ENCODE measurements at regions not wholly inside any gene's neighbourhood (a gene's known extent, or its start where the extent isn't known, plus 50 kb on each side); places are given as distances from the start of the nearest gene placed in this dataset.

- no CpG with 5 or more reads among the region's 3 CpGs for WGBS, 2 experiments (ENCODE audit: extremely low coverage in 2 of 2, insufficient read length in 1 of 2)
- in situ Hi-C loops (cut with MboI; ENCODE audit: low sequenced_read_pairs), result no loop called here
- POLR2A ChIA-PET (ENCODE audit: unreplicated experiment), result no interaction called here
- Histone ChIP-seq H3K36me3 (ENCODE audit: control insufficient read depth, insufficient read depth, low read length) (no peaks in the 10 kb centered on the region), H3K27me3 (ENCODE audit: control insufficient read depth, insufficient read depth, low read length) (no peaks in the 10 kb centered on the region; the same call in none of the 2 replicates), H3K9ac (ENCODE audit: low read depth, low read length) (no peak overlapping the region), H3K27ac (ENCODE audit: insufficient read depth, low read length) (no peak overlapping the region), H3K79me1 (ENCODE audit: low read depth in 1 of 2, low read length in 2 of 2) (no peaks in the 10 kb centered on the region), H2BK15ac (ENCODE audit: low read depth, low read length) (no peak overlapping the region), H3K4me2 (ENCODE audit: low read depth, low read length) (no peak overlapping the region), H2AFZ (replicated peaks; ENCODE audit: low read length, poor library complexity) (no peak overlapping the region), H2BK5ac (ENCODE audit: low read depth, low read length, poor library complexity, severe bottlenecking) (no peak overlapping the region), H3K9me3 (ENCODE audit: control insufficient read depth, insufficient read depth, low read length) (peaks cover 3% of the 10 kb centered on the region), H3K18ac (ENCODE audit: low read depth, low read length) (no peak overlapping the region), H4K20me1 (ENCODE audit: insufficient read depth, low read length) (no peaks in the 10 kb centered on the region), H3K14ac (replicated peaks; ENCODE audit: low read depth, low read length) (no peak overlapping the region), H3K56ac (ENCODE audit: extremely low read depth, insufficient read depth, low read length) (no peak overlapping the region), H2BK120ac (ENCODE audit: low read depth, low read length) (no peak overlapping the region), H3K23ac (ENCODE audit: low read depth, low read length) (no peak overlapping the region), H3K4me3 (ENCODE audit: insufficient read depth, low read depth, low read length) (no peak overlapping the region), H3K9me1 (ENCODE audit: insufficient read depth, low read length) (no peaks in the 10 kb centered on the region), H2AK9ac (replicated peaks; ENCODE audit: low read depth, low read length, poor library complexity) (no peak overlapping the region), H4K91ac (ENCODE audit: insufficient read depth, low read depth, low read length) (no peak overlapping the region), H2BK20ac (ENCODE audit: low read depth, low read length) (no peak overlapping the region), H4K5ac (ENCODE audit: low read depth, low read length) (no peak overlapping the region), H2AK5ac (ENCODE audit: low read depth, low read length) (no peak overlapping the region), H4K8ac (ENCODE audit: low read depth in 2 of 2, low read length in 2 of 2) (no peak overlapping the region), H3K4me1 (ENCODE audit: control insufficient read depth, insufficient read depth, low read length) (no peaks in the 10 kb centered on the region), H3K4ac (ENCODE audit: low read depth, low read length) (no peak overlapping the region)
- CTCF ChIA-PET, result interaction anchor here (1.2 kb wide), 1 partner anchor 12 kb away, joined by 3 read pairs; no protein-coding TSS in a partner anchor
- BruUV-seq (replicated peaks), result no TSS peak
- no peak for TF ChIP-seq SMC3 (IDR thresholded peaks at IDR 0.05; ENCODE audit: low read depth, low read length)
- TF ChIP-seq RFX5 (IDR thresholded peaks at IDR 0.05; ENCODE audit: low read depth, low read length), result no peak
- no peak for TF ChIP-seq USF2 (IDR thresholded peaks at IDR 0.05; ENCODE audit: low read depth, low read length)
- TF ChIP-seq RAD21 (IDR thresholded peaks at IDR 0.05; ENCODE audit: low read length), result no peak
- no peak for TF ChIP-seq NFE2L2 (IDR thresholded peaks at IDR 0.05; ENCODE audit: low read depth, low read length)
- no peak for TF ChIP-seq BHLHE40 (IDR thresholded peaks at IDR 0.05; ENCODE audit: low read depth, low read length)
- no peak for TF ChIP-seq MAZ (IDR thresholded peaks at IDR 0.05; ENCODE audit: borderline replicate concordance, low read depth, low read length)
- no peak for TF ChIP-seq CHD1 (IDR thresholded peaks at IDR 0.05; ENCODE audit: low read depth, low read length)
- TF ChIP-seq MAFK (IDR thresholded peaks at IDR 0.05; ENCODE audit: low read depth, low read length), result no peak
- TF ChIP-seq MXI1 (IDR thresholded peaks at IDR 0.05; ENCODE audit: borderline replicate concordance, low read depth, low read length), result no peak
- no peak for TF ChIP-seq CTCF (conservative IDR thresholded peaks at IDR 0.05; ENCODE audit: low read depth, low read length)
- no peak for TF ChIP-seq CEBPB (IDR thresholded peaks at IDR 0.05; ENCODE audit: low read depth, low read length)
- TF ChIP-seq POLR2A (IDR thresholded peaks at IDR 0.05; ENCODE audit: low read depth, low read length), result no peak
- intact Hi-C loops (cut with micrococcal nuclease), result no loop called here
- dilution Hi-C loops (cut with HindIII; ENCODE audit: low sequenced_read_pairs, unreplicated experiment), result no loop called here
- no peak for DNase-seq
- no peak for ATAC-seq (ENCODE audit: low read depth)
Observed at GRCh38 chr12:22994316-22994675, 369.3 kb downstream of the ETNK1 start.
